HepG2 (cell line): ENCODE measurements at regions not wholly inside any gene's neighbourhood (a gene's known extent, or its start where the extent isn't known, plus 50 kb on each side); places are given as distances from the start of the nearest gene placed in this dataset.

ENCODE experiments used
- BRCA1 ChIP-seq: sonication (generic); formaldehyde crosslinking; IDR thresholded peaks from 2 replicates; pipeline ENCODE4 v1.4.0; 2020; ENCODE audit warnings: missing genetic modification reagents
- CC2D1A ChIP-seq: sonication (generic); formaldehyde crosslinking; IDR thresholded peaks from 2 replicates; pipeline ENCODE4 v1.8.1; 2023; ENCODE audit warnings: mild to moderate bottlenecking, missing genetic modification reagents
- HNF4G ChIP-seq, 2 experiments: sonication (generic) in 1 of 2; formaldehyde crosslinking in 1 of 2; IDR thresholded peaks; 2 replicates each; pipeline versions ENCODE4 v1.4.0 to v1.6.1; 2011 to 2020; ENCODE audit warnings: borderline replicate concordance in 2 of 2, low read depth in 2 of 2, mild to moderate bottlenecking in 2 of 2, low read length in 1 of 2, missing genetic modification reagents in 1 of 2, moderate library complexity in 1 of 2
- JUNB ChIP-seq: sonication (generic); formaldehyde crosslinking; IDR thresholded peaks from 2 replicates; pipeline ENCODE4 v1.8.0; 2022; ENCODE audit warnings: missing genetic modification reagents, mild to moderate bottlenecking, borderline replicate concordance
- KLF16 ChIP-seq, 2 experiments: sonication (generic) in 1 of 2; formaldehyde crosslinking in 1 of 2; IDR thresholded peaks; 2 replicates each; pipeline versions ENCODE4 v1.6.1 to v1.8.0; 2016 to 2023; ENCODE audit warnings: missing genetic modification reagents in 2 of 2, missing compliant biosample characterization in 1 of 2
- MEIS1 ChIP-seq: sonication (generic); formaldehyde crosslinking; IDR thresholded peaks from 2 replicates; pipeline ENCODE4 v1.9.0; 2021; ENCODE audit warnings: mild to moderate bottlenecking, missing genetic modification reagents, moderate library complexity, borderline replicate concordance
- MTA3 ChIP-seq: sonication (generic); formaldehyde crosslinking; IDR thresholded peaks from 2 replicates; pipeline ENCODE4 v1.4.0; 2020; ENCODE audit warnings: missing genetic modification reagents
- MYNN ChIP-seq: sonication (generic); formaldehyde crosslinking; IDR thresholded peaks from 2 replicates; pipeline ENCODE4 v1.4.0; 2020; ENCODE audit warnings: mild to moderate bottlenecking, low read depth, missing genetic modification reagents
- PRPF4 ChIP-seq: fragments of 200-400 bp; formaldehyde crosslinking; IDR thresholded peaks from 2 replicates; pipeline ENCODE4 v1.6.1; 2016; ENCODE audit warnings: low read length, low read depth; ENCODE audit not compliant: poor library complexity, severe bottlenecking
- RXRB ChIP-seq: IDR thresholded peaks from 2 replicates; pipeline ENCODE4 v1.6.1; 2016; ENCODE audit warnings: borderline replicate concordance, missing genetic modification reagents, missing compliant biosample characterization
- SAFB2 ChIP-seq: sonication (generic); formaldehyde crosslinking; IDR thresholded peaks from 2 replicates; pipeline ENCODE4 v1.5.1; 2020; ENCODE audit warnings: missing genetic modification reagents, low read depth, mild to moderate bottlenecking, borderline replicate concordance
- SATB2 ChIP-seq: sonication (generic); formaldehyde crosslinking; IDR thresholded peaks from 2 replicates; pipeline ENCODE4 v1.5.0; 2020; ENCODE audit warnings: missing genetic modification reagents
- SSRP1 ChIP-seq: IDR thresholded peaks from 2 replicates; pipeline ENCODE4 v1.6.1; 2016; ENCODE audit warnings: control low read depth
- SUZ12 ChIP-seq: fragments of 150-350 bp; IDR thresholded peaks from 2 replicates; pipeline ENCODE4 v1.6.1; 2014; ENCODE audit warnings: low read depth, low read length
- ZBTB1 ChIP-seq: sonication (generic); formaldehyde crosslinking; IDR thresholded peaks from 2 replicates; pipeline ENCODE4 v1.4.0; 2020; ENCODE audit warnings: missing genetic modification reagents, borderline replicate concordance
- ZFP36L1 ChIP-seq: sonication (generic); formaldehyde crosslinking; IDR thresholded peaks from 2 replicates; pipeline ENCODE4 v1.8.0; 2022; ENCODE audit warnings: mild to moderate bottlenecking, missing genetic modification reagents, moderate library complexity
- ZIK1 ChIP-seq: sonication (generic); formaldehyde crosslinking; IDR thresholded peaks from 2 replicates; pipeline ENCODE4 v1.5.0; 2020; ENCODE audit warnings: mild to moderate bottlenecking, low read depth, missing genetic modification reagents, borderline replicate concordance
- ZNF768 ChIP-seq: sonication (generic); formaldehyde crosslinking; IDR thresholded peaks from 2 replicates; pipeline ENCODE4 v1.4.0; 2020; ENCODE audit warnings: missing genetic modification reagents
- ZNF878 ChIP-seq: sonication (generic); formaldehyde crosslinking; IDR thresholded peaks from 2 replicates; pipeline ENCODE4 v1.8.1; 2023; ENCODE audit warnings: mild to moderate bottlenecking, missing genetic modification reagents, moderate library complexity
- ZSCAN12 ChIP-seq: sonication (generic); formaldehyde crosslinking; IDR thresholded peaks from 2 replicates; pipeline ENCODE4 v1.9.0; 2021; ENCODE audit warnings: mild to moderate bottlenecking, missing genetic modification reagents
- TF ChIP-seq, protein P1 (sequence below): IDR thresholded peaks from 2 replicates; pipeline ENCODE4 v1.6.1; 2016; ENCODE audit warnings: control low read depth
- TF ChIP-seq, protein P2 (sequence below): sonication (generic); formaldehyde crosslinking; IDR thresholded peaks from 2 replicates; pipeline ENCODE4 v1.8.1; 2023; ENCODE audit warnings: mild to moderate bottlenecking, missing genetic modification reagents
- TF ChIP-seq, protein P3 (sequence below): sonication (generic); formaldehyde crosslinking; conservative IDR thresholded peaks from 2 replicates; pipeline ENCODE4 v1.4.0; 2020; ENCODE audit warnings: missing genetic modification reagents
- TF ChIP-seq, protein P4 (sequence below): sonication (generic); formaldehyde crosslinking; IDR thresholded peaks from 2 replicates; pipeline ENCODE4 v1.5.0; 2020; ENCODE audit warnings: missing genetic modification reagents

DNA sequence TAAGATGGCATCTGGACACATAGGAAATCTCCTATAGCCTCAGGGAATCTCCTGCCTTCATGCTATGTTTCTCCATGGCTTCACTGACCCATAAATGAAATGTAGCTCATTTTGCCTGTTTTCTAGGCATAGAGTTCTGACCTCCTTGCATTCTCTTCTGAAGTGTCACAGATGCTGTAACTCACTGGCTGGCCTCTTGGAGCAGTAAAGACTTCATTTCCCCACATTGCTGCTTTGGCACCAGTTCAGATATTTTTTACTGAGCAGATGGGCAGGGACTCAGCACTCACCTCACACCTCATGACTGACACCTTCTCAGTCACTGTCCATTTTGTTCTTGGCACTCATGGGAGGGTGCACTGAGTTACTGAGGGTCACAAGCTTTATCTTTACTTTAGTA, 286.7 kb upstream of the TGFBR2 start (continued):
- TF ChIP-seq, protein P1, sequence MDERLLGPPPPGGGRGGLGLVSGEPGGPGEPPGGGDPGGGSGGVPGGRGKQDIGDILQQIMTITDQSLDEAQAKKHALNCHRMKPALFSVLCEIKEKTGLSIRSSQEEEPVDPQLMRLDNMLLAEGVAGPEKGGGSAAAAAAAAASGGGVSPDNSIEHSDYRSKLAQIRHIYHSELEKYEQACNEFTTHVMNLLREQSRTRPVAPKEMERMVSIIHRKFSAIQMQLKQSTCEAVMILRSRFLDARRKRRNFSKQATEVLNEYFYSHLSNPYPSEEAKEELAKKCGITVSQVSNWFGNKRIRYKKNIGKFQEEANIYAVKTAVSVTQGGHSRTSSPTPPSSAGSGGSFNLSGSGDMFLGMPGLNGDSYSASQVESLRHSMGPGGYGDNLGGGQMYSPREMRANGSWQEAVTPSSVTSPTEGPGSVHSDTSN = no peak
- no peak for TF ChIP-seq MYNN (CRISPR knock-in tag)
- TF ChIP-seq SAFB2 (CRISPR knock-in tag) = no peak
- TF ChIP-seq, protein P2, sequence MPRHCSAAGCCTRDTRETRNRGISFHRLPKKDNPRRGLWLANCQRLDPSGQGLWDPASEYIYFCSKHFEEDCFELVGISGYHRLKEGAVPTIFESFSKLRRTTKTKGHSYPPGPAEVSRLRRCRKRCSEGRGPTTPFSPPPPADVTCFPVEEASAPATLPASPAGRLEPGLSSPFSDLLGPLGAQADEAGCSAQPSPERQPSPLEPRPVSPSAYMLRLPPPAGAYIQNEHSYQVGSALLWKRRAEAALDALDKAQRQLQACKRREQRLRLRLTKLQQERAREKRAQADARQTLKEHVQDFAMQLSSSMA (CRISPR knock-in tag) = no peak
- TF ChIP-seq CC2D1A = no peak
- no peak for TF ChIP-seq MTA3 (CRISPR knock-in tag)
- TF ChIP-seq BRCA1 (CRISPR knock-in tag) = no peak
- TF ChIP-seq SUZ12 = no peak
- TF ChIP-seq, protein P3, sequence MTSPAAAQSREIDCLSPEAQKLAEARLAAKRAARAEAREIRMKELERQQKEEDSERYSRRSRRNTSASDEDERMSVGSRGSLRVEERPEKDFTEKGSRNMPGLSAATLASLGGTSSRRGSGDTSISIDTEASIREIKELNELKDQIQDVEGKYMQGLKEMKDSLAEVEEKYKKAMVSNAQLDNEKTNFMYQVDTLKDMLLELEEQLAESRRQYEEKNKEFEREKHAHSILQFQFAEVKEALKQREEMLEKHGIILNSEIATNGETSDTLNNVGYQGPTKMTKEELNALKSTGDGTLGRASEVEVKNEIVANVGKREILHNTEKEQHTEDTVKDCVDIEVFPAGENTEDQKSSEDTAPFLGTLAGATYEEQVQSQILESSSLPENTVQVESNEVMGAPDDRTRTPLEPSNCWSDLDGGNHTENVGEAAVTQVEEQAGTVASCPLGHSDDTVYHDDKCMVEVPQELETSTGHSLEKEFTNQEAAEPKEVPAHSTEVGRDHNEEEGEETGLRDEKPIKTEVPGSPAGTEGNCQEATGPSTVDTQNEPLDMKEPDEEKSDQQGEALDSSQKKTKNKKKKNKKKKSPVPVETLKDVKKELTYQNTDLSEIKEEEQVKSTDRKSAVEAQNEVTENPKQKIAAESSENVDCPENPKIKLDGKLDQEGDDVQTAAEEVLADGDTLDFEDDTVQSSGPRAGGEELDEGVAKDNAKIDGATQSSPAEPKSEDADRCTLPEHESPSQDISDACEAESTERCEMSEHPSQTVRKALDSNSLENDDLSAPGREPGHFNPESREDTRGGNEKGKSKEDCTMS (CRISPR knock-in tag) = peak; percentile 73; the same call in 1 of the 2 replicates
- TF ChIP-seq, protein P4, sequence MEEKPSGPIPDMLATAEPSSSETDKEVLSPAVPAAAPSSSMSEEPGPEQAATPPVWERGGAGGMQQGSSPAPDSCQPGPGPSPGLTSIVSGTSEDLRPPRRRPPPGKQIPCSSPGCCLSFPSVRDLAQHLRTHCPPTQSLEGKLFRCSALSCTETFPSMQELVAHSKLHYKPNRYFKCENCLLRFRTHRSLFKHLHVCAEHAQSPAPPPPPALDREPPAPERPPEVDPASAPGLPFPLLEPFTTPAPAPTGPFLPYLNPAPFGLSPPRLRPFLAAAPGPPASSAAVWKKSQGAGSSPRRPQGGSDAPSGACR = no peak
- TF ChIP-seq SATB2 (CRISPR knock-in tag) = no peak
- peak; percentile 54 for TF ChIP-seq RXRB
- no peak for TF ChIP-seq JUNB (CRISPR knock-in tag)
- no peak for TF ChIP-seq MEIS1
- TF ChIP-seq ZFP36L1 (CRISPR knock-in tag) = no peak
- no peak for TF ChIP-seq SSRP1 (CRISPR knock-in tag)
- no peak for TF ChIP-seq ZIK1
- no peak for TF ChIP-seq HNF4G (IDR thresholded peaks at IDR 0.05; ENCODE audit: borderline replicate concordance, low read depth, low read length)
- no peak for TF ChIP-seq HNF4G (CRISPR knock-in tag; IDR thresholded peaks at IDR 0.05; ENCODE audit: borderline replicate concordance, low read depth)
- no peak for TF ChIP-seq ZNF768
- no peak for TF ChIP-seq ZSCAN12 (CRISPR knock-in tag)
- no peak for TF ChIP-seq ZBTB1
- TF ChIP-seq PRPF4 = no peak
- peak in 1 of 2 experiments; percentile 56; a peak in 1 of 4 replicates for TF ChIP-seq KLF16 (CRISPR knock-in tag; IDR thresholded peaks at IDR 0.05)
- TF ChIP-seq ZNF878 = no peak
